Lower lobe of right lung (tissue), 2 donors: ENCODE measurements at regions not wholly inside any gene's neighbourhood (a gene's known extent, or its start where the extent isn't known, plus 50 kb on each side); places are given as distances from the start of the nearest gene placed in this dataset.

ENCODE experiments used
- ATAC-seq, 2 donors: fragments of 200-7000 bp; cut with Tn5 transposase; one replicate each; pipeline ENCODE4 v1.9.1; 2020 to 2022; ENCODE audit warnings: mild to moderate bottlenecking in 2 of 2, moderate library complexity in 2 of 2
- DNase-seq: peaks from one replicate; pipeline ENCODE4 v3.0.0-alpha.2; 2020
- H3K27ac ChIP-seq: fragments of 200-600 bp; one replicate; pipeline ENCODE4 v1.8.0; 2022
- H3K27me3 ChIP-seq: fragments of 200-600 bp; one replicate; pipeline ENCODE4 v1.8.0; 2022; ENCODE audit warnings: low read depth
- H3K36me3 ChIP-seq: fragments of 200-600 bp; one replicate; pipeline ENCODE4 v1.8.0; 2022; ENCODE audit warnings: mild to moderate bottlenecking
- H3K4me1 ChIP-seq: fragments of 200-600 bp; one replicate; pipeline ENCODE4 v1.8.0; 2022
- H3K4me3 ChIP-seq: fragments of 200-600 bp; one replicate; pipeline ENCODE4 v1.8.0; 2022; ENCODE audit warnings: mild to moderate bottlenecking
- H3K9me3 ChIP-seq: fragments of 200-600 bp; one replicate; pipeline ENCODE4 v1.8.0; 2022
- CTCF ChIP-seq: fragments of 200-600 bp; IDR thresholded peaks from one replicate; pipeline ENCODE4 v1.8.0; 2022; ENCODE audit warnings: antibody characterized with exemption, mild to moderate bottlenecking
- intact Hi-C: fragments of 100-400 bp; cut with DNase I; formaldehyde crosslinking; loops from one replicate; pipeline ENCODE4 v1.11.0; 2022
- donor health status: DM: no; HTN: yes; CAD: no; lungs with severe emphysema.

- no peaks in the 10 kb centered on the region for H3K27me3 ChIP-seq
- H3K27ac ChIP-seq: no peak overlapping the region
- ATAC-seq (no peak), DNase-seq (no peak)
- intact Hi-C loops: no loop called here
- no peak for TF ChIP-seq CTCF
- no peak overlapping the region for H3K4me3 ChIP-seq
- H3K9me3 ChIP-seq: no peaks in the 10 kb centered on the region
- H3K4me1 ChIP-seq: no peaks in the 10 kb centered on the region
- no peaks in the 10 kb centered on the region for H3K36me3 ChIP-seq
Observed at GRCh38 chr4:162366146-162366545, 202.3 kb upstream of the FSTL5 start.

DNA sequence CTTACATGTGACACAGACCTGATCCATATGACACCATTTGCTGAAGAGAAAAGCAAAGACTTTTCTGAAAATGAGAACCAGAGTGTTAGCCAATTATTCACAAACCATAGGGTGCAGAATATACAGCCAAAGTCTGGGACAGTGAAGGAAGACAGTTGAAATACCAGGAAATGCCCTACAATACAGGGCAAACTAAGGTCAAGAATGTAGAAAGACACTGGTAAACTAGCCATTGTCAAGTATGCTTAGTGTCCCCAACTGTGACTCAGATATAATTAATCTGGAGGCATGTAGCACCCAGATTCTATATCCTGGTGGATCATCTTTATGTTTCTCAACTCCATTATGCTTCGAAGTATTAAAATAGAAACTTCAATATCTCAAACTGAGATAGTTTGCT is 200.9 kb upstream of the FSTL5 start:
- no peaks in the 10 kb centered on the region for H3K9me3 ChIP-seq
- H3K36me3 ChIP-seq: no peaks in the 10 kb centered on the region
- H3K4me1 ChIP-seq: no peaks in the 10 kb centered on the region
- DNase-seq: no peak
- ATAC-seq: no peak
- H3K27me3 ChIP-seq: no peaks in the 10 kb centered on the region
- intact Hi-C loops: no loop called here
- TF ChIP-seq CTCF: no peak
- H3K27ac ChIP-seq: no peak overlapping the region
- no peak overlapping the region for H3K4me3 ChIP-seq

GRCh38 chr4:162360369-162361149 is 196.8 kb upstream of the FSTL5 start:
- H3K27ac ChIP-seq: no peak overlapping the region
- DNase-seq (no peak), ATAC-seq (no peak)
- no peaks in the 10 kb centered on the region for H3K4me1 ChIP-seq
- H3K4me3 ChIP-seq: no peak overlapping the region
- TF ChIP-seq CTCF: no peak
- no peaks in the 10 kb centered on the region for H3K36me3 ChIP-seq
- H3K27me3 ChIP-seq: no peaks in the 10 kb centered on the region
- intact Hi-C loops: no loop called here
- H3K9me3 ChIP-seq: no peaks in the 10 kb centered on the region

GRCh38 chr4:162356181-162356580 is 192.4 kb upstream of the FSTL5 start:
- no peak for TF ChIP-seq CTCF
- Histone ChIP-seq H3K4me1 (no peaks in the 10 kb centered on the region), H3K4me3 (no peak overlapping the region), H3K36me3 (no peaks in the 10 kb centered on the region), H3K9me3 (no peaks in the 10 kb centered on the region), H3K27ac (no peak overlapping the region), H3K27me3 (no peaks in the 10 kb centered on the region)
- intact Hi-C loops: no loop called here
- DNase-seq: no peak
- ATAC-seq: no peak

DNA sequence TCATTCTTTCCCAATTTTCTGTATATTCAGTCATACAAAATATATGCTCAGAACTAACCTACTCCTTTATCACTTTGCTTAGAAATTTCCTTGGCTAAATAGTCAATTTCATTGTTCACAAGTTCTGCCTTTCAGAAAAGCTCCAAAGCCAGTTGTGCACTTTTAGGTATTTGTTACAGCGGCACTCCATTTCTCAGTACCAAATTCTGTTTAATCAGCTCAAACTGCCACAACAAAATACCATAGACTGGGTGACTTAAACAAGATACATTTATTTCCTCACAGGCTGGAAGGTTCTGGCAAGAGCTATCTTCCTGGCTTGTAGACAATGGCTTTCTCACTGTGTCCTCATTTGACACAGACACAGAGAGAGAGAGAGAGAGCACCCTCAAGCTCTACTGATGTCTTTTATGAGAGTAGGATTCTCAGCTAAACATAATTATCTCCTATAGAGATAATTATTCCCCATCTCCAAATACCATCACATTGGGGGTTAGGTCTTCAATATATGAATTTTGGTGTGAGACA is 188.8 kb upstream of the FSTL5 start:
- Histone ChIP-seq H3K27me3 (no peaks in the 10 kb centered on the region), H3K9me3 (no peaks in the 10 kb centered on the region), H3K4me3 (no peak overlapping the region), H3K4me1 (no peaks in the 10 kb centered on the region), H3K27ac (no peak overlapping the region), H3K36me3 (no peaks in the 10 kb centered on the region)
- intact Hi-C loops: no loop called here
- no peak for DNase-seq
- no peak for TF ChIP-seq CTCF
- ATAC-seq: no peak
